Vagina (tissue), 2 donors: ENCODE measurements at regions not wholly inside any gene's neighbourhood (a gene's known extent, or its start where the extent isn't known, plus 50 kb on each side); places are given as distances from the start of the nearest gene placed in this dataset.

Source experiments
- DNase-seq, 2 donors: peaks; one replicate each; pipeline ENCODE4 v3.0.0-alpha.2; 2017; ENCODE audit errors: extremely low spot score in 2 of 2
- H3K27ac ChIP-seq: fragments of 200-600 bp; sonication (generic); one replicate; pipeline ENCODE4 v1.5.1; 2019
- H3K27me3 ChIP-seq: fragments of 200-600 bp; sonication (generic); one replicate; pipeline ENCODE4 v1.5.1; 2019
- H3K36me3 ChIP-seq, 2 donors: fragments of 200-600 bp; sonication (generic); one replicate each; pipeline ENCODE4 v1.5.1; 2017 to 2019
- H3K4me1 ChIP-seq: fragments of 200-600 bp; sonication (generic); one replicate; pipeline ENCODE4 v1.5.1; 2019
- H3K4me3 ChIP-seq, 2 donors: fragments of 200-600 bp; sonication (generic); 1 replicate in 1 of 2; 2 replicates in 1 of 2; pipeline ENCODE4 v1.5.1; 2016 to 2019
- H3K9me3 ChIP-seq: fragments of 200-600 bp; sonication (generic); one replicate; pipeline ENCODE4 v1.5.1; 2019
- POLR2A ChIP-seq, 2 donors: fragments of 450-650 bp; IDR thresholded peaks; one replicate each; pipeline ENCODE4 v1.6.1; 2017; ENCODE audit warnings: antibody characterized with exemption in 2 of 2, mild to moderate bottlenecking in 2 of 2, moderate library complexity in 2 of 2
- POLR2AphosphoS5 ChIP-seq, 2 donors: sonication (generic); formaldehyde crosslinking; IDR thresholded peaks; one replicate each; pipeline ENCODE4 v1.9.0; 2017; ENCODE audit warnings: antibody characterized with exemption in 2 of 2, mild to moderate bottlenecking in 2 of 2, low read depth in 1 of 2; ENCODE audit not compliant: insufficient read depth in 1 of 2
- intact Hi-C: fragments of 100-400 bp; cut with DNase I; formaldehyde crosslinking; loops from one replicate; pipeline ENCODE4 v1.15.1; 2023
- TF ChIP-seq, protein P1 (sequence below), 3 experiments: fragments of 450-650 bp in 2 of 3; fragments of 200-600 bp in 1 of 3; sonication (generic) in 1 of 3; IDR thresholded peaks; one replicate each; pipeline ENCODE4 v1.5.1; 2017 to 2019; ENCODE audit warnings: antibody characterized with exemption in 3 of 3, mild to moderate bottlenecking in 2 of 3, moderate library complexity in 2 of 3

DNA sequence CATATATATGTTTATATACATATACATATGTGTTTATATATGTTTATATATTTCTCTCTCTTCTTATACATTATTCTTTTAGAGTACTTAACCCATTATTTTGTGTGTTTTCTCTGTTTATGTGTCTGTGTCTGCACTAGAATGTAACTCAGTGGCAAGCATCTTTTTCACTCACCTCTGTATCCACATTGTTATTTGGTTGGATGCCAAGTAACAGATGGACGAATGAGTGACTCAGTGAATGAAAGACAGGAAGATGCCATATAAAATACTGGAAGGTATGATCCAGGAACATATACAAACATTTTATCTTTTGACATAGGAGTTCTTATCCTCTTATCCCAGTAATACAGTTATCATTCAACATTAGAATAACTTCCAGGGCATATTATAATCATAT lies 684.8 kb downstream of the RNF144A start:
- TF ChIP-seq, protein P1, sequence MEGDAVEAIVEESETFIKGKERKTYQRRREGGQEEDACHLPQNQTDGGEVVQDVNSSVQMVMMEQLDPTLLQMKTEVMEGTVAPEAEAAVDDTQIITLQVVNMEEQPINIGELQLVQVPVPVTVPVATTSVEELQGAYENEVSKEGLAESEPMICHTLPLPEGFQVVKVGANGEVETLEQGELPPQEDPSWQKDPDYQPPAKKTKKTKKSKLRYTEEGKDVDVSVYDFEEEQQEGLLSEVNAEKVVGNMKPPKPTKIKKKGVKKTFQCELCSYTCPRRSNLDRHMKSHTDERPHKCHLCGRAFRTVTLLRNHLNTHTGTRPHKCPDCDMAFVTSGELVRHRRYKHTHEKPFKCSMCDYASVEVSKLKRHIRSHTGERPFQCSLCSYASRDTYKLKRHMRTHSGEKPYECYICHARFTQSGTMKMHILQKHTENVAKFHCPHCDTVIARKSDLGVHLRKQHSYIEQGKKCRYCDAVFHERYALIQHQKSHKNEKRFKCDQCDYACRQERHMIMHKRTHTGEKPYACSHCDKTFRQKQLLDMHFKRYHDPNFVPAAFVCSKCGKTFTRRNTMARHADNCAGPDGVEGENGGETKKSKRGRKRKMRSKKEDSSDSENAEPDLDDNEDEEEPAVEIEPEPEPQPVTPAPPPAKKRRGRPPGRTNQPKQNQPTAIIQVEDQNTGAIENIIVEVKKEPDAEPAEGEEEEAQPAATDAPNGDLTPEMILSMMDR (IDR thresholded peaks at IDR 0.05): no peak
- TF ChIP-seq POLR2A (IDR thresholded peaks at IDR 0.05): no peak
- TF ChIP-seq POLR2AphosphoS5 (IDR thresholded peaks at IDR 0.05; ENCODE audit: insufficient read depth in 1 of 2, low read depth in 1 of 2): no peak
- Histone ChIP-seq H3K4me3 (no peak overlapping the region), H3K27me3 (no peaks in the 10 kb centered on the region), H3K4me1 (no peaks in the 10 kb centered on the region), H3K9me3 (no peaks in the 10 kb centered on the region), H3K27ac (no peak overlapping the region), H3K36me3 (no peaks in the 10 kb centered on the region)
- DNase-seq: no peak
- intact Hi-C loops: no loop called here

DNA sequence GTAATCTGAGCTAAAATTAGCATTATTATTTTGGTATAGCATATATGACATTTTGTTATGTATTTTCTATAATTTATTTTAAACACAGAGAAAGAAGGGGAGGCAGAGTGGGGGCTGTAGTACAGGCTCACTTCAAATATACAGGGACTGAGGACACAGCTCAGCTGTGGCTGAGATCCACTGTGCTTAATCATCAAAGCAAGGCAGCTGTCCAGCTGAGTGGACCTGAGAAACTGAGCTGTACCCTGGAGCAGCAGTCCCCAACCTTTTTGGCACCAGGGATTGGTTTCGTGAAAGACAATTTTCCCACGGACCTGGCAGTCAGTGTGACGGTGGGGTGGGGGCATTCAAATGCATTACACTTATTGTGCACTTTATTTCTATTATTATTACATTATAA lies 687.2 kb downstream of the RNF144A start:
- no peak for DNase-seq
- no peak overlapping the region for H3K27ac ChIP-seq
- H3K27me3 ChIP-seq: no peaks in the 10 kb centered on the region
- no peaks in the 10 kb centered on the region for H3K4me1 ChIP-seq
- TF ChIP-seq, protein P1 (IDR thresholded peaks at IDR 0.05): no peak
- TF ChIP-seq POLR2AphosphoS5 (IDR thresholded peaks at IDR 0.05; ENCODE audit: insufficient read depth in 1 of 2, low read depth in 1 of 2) (no peak), POLR2A (IDR thresholded peaks at IDR 0.05) (no peak)
- H3K4me3 ChIP-seq: no peak overlapping the region
- H3K36me3 ChIP-seq: no peaks in the 10 kb centered on the region
- H3K9me3 ChIP-seq: no peaks in the 10 kb centered on the region
- intact Hi-C loops: no loop called here

DNA sequence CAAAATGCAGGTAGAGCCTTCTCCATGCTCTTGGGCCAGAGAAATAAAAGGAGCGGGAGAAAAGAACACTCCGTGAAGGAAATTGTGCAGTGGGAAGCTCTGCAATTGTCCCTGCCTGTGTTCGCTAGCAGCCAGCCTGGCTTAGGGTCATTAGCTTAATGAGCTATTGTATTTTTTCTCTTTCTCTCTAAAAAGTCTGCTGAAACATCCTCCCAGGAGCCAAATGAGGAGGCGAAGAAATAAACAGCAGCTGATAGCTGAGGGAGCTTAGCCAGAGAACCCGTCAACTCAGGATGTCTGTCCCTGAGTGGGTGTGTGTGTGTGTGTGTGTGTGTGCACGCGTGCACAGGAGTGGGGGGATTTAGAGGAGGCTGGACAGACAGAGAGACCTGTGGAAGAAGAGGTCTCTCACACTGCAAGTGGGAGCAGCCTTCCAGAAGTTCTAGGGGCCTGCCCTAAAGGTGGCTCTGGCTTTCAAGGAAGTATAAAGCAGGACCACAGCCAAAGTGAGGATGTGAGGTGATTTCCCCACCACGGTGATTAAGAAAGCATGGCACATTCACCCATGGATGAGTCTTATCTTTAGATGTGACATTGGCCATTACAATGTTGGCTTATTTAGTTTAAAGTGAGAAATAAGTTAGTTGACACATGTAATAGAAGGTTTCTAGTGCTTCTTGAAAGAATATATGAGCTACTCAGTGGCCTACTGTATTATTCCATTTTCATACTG lies 690.4 kb downstream of the RNF144A start:
- TF ChIP-seq, protein P1 (IDR thresholded peaks at IDR 0.05): no peak
- TF ChIP-seq POLR2AphosphoS5 (IDR thresholded peaks at IDR 0.05; ENCODE audit: insufficient read depth in 1 of 2, low read depth in 1 of 2) (no peak), POLR2A (IDR thresholded peaks at IDR 0.05) (no peak)
- H3K36me3 ChIP-seq: no peaks in the 10 kb centered on the region
- no peaks in the 10 kb centered on the region for H3K4me1 ChIP-seq
- H3K27me3 ChIP-seq: no peaks in the 10 kb centered on the region
- DNase-seq: no peak
- H3K9me3 ChIP-seq: no peaks in the 10 kb centered on the region
- H3K4me3 ChIP-seq: no peak overlapping the region
- no peak overlapping the region for H3K27ac ChIP-seq
- intact Hi-C loops: no loop called here

DNA sequence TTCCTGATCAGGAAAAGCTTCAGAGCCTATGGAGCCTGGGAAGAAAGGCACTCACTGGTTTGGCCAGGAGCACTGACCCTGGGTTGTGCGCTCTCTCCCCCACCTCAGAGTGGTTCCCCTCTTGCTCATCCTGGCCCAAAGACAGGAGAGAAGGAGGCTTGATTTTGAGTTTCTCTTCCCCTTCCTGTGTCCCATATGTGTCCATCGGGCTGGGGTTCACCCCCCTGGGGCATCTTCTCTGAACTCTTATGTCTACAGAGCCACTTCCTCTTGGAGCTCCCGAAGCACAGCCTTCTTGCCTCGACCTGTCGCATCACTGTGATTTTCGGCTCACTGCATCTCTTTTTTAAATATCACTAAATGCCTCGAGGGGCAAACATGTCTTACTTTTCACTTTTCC lies 692.3 kb downstream of the RNF144A start:
- no peak overlapping the region for H3K4me3 ChIP-seq
- no peak for DNase-seq
- TF ChIP-seq, protein P1 (IDR thresholded peaks at IDR 0.05): no peak
- TF ChIP-seq POLR2AphosphoS5 (IDR thresholded peaks at IDR 0.05; ENCODE audit: insufficient read depth in 1 of 2, low read depth in 1 of 2) (no peak), POLR2A (IDR thresholded peaks at IDR 0.05) (no peak)
- no peaks in the 10 kb centered on the region for H3K27me3 ChIP-seq
- no peak overlapping the region for H3K27ac ChIP-seq
- no peaks in the 10 kb centered on the region for H3K9me3 ChIP-seq
- no peaks in the 10 kb centered on the region for H3K4me1 ChIP-seq
- intact Hi-C loops: no loop called here
- H3K36me3 ChIP-seq: no peaks in the 10 kb centered on the region

DNA sequence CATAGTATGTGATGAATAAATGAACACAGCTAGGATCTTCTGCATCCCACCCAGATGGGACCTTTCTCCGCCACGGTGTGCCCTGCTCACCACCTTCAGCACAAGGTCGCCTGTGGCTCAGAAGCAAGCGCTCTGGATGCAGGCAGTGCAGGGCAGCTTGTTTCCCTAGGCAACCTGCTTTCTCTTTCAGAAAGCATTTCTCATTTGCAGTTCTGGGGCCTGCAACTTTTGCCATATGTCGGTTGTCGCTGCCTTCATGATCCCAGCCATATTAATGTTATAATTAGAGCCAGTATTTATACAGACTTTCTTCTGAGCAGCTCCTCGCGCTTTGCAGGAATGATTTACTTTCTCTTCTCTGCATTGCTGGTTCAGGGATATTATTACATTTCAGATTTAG lies 692.8 kb downstream of the RNF144A start:
- H3K27ac ChIP-seq: no peak overlapping the region
- H3K4me3 ChIP-seq: no peak overlapping the region
- no peaks in the 10 kb centered on the region for H3K27me3 ChIP-seq
- no peak for TF ChIP-seq POLR2AphosphoS5 (IDR thresholded peaks at IDR 0.05; ENCODE audit: insufficient read depth in 1 of 2, low read depth in 1 of 2)
- TF ChIP-seq, protein P1 (IDR thresholded peaks at IDR 0.05): no peak
- TF ChIP-seq POLR2A (IDR thresholded peaks at IDR 0.05): no peak
- no peaks in the 10 kb centered on the region for H3K4me1 ChIP-seq
- intact Hi-C loops: no loop called here
- no peaks in the 10 kb centered on the region for H3K36me3 ChIP-seq
- no peaks in the 10 kb centered on the region for H3K9me3 ChIP-seq
- DNase-seq: no peak
